Endometrium (tissue), 2 donors: ENCODE measurements at regions not wholly inside any gene's neighbourhood (a gene's known extent, or its start where the extent isn't known, plus 50 kb on each side); places are given as distances from the start of the nearest gene placed in this dataset.
A peak's percentile ranks its signal among the peaks of the same experiment; 100 is the strongest.

Experiments
- FAIRE-seq: peaks from 2 replicates; lab custom pipeline; 2012; peaks lifted over from hg19 to GRCh38; lab: Jason Lieb, UNC
- donor health status: control.
- donor health status: control.

DNA sequence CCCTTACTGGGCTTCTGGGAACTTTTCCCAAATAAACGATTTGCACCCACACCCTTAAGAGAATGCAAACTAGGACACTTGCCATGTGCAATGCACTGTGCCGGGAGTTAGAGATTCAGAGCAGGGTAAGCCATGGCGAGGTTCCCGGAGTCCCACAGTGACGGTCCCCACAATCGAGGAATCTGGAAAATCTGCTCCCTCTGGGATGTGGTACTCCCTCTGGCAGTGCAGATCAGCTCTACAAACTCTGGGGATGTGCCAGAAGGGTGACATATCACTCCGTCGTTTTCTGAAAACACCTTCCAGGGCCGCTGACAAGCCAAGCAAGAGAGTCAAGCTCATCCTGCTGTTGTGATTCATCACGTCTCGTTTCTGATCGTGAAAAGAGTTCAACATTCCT lies 537.5 kb downstream of the BCOR start:
- no peak for FAIRE-seq

DNA sequence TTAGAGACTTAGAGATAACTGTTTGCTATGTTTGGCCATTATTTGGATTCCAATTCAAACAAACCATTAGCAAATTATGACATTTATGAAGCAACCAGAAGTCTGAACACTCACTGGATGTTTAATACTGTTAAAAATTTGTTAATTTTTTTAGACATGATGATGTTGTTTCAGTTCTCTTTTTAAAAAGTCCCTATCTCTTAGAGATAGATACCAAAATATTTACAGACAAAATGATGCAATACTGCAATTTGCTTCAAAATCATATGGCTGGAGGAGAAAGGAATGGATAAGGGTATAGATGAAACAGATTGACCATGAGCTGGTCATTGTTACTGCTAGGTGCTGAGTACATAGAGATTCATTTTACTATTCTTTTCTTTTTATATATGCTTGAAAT lies 534.6 kb downstream of the BCOR start:
- FAIRE-seq = no peak

DNA sequence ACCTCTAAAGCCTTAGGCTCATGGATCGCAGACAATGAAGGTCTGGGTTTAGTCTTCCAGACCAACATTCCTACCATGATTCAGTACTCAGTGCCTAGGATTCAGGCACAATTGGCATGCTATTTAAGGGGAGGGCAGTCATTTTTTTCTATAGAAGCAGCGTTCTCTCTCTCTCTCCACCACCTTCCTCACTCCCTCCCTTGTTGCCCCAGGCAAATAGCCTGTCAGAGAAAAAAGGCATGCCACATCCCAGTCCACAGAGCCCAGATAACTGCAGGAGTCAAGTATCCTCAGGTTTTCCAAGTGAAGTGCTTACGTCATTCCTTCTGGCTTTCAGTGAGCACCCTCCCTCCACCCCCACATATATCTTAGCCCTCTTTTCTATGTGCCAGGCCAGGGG lies 533.0 kb downstream of the BCOR start:
- FAIRE-seq = no peak

DNA sequence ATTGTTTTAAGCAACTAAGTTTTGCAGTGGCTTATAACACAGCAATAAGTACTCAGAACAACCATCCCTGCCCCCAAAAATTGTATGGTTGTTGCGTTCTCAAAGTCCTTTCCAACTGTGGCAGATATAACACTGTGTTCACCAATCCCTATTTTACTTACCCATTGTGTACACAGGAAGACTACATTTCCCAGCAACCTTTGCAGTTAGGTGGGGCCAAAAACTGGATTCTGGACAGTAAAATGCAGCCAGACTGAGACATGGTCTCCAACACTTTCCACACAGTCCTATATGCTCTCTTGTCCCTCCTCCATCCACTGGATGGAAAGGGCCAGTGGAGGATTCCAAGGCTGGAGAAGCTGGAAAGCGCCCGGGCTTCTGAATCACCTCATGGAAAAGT lies 523.6 kb downstream of the BCOR start:
- FAIRE-seq = no peak

DNA sequence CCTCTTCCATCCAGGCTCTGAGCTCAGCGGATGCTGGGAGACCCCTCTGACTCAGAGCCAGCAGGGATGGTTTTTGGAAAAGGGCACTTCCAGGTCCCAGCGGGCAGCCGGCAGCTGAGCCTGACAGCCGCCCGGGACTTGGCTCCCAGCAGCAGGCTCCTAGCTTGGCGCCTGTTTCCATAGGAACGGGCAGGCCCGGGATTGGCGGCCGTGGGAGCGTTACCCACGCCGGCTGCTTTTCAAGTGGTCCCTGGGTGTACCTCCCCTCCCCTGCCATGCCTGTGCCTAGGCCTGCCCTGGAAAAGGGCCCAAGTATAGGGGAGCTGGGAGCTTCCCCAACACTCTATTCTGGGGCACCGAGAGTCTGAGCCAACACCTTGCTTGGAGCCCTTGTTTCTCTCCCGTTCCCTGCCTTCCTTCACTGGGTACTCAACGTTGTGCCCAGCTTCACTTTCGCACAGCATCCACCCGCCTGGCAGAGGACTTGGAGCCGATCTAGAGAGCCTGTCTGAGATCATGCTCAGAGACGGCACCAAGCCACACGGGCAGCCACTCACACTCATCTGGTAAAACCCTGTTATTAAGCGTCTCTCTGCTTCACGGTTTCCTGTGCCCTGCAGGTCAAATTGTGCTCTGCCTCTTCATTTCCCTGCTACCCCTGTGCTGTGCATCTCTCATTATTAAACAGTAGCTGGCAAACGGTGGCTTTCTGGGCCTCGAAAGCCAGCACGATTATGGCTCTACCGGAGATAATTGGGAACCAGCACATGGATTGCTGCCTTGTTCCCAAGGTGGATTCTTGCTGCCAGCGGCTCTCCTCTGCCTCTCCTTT lies 521.5 kb downstream of the BCOR start:
- FAIRE-seq = no peak

DNA sequence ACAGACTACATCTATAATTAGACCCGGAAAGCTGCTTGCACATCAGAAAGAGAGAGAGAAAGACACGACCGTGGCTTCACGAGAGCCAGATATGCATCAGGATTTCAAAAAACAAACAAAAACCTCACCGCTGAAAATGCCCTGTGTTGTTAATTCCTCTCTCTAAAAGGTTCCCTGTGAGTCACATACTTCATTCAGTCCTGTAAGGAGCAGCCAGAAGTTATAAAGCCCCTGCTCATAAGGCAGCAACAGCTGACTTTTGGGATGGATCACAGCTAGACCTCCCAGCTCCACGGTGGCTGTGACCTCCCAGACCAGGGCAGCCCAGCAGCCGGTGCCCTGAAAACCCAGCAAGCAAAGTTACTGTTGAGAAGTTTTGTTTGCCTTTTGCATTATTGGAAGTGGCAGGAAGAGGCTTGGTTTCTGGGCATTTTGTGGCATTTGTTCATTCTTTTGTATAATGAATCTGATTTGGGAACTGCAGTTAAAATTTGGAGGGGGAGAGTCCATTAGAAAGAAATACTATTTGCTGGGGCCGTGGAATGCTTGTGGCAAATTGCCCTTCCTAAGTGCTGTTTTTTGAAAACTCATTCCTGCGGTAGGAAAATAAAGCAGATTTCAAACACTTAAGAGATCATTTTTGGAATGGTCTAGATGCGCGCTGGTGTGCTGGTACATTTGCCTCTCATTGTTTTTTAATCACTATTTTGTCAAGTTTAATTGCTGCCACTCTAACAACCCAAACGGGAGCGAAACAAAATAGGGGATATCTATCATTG lies 520.4 kb downstream of the BCOR start:
- FAIRE-seq = peak; percentile 8

DNA sequence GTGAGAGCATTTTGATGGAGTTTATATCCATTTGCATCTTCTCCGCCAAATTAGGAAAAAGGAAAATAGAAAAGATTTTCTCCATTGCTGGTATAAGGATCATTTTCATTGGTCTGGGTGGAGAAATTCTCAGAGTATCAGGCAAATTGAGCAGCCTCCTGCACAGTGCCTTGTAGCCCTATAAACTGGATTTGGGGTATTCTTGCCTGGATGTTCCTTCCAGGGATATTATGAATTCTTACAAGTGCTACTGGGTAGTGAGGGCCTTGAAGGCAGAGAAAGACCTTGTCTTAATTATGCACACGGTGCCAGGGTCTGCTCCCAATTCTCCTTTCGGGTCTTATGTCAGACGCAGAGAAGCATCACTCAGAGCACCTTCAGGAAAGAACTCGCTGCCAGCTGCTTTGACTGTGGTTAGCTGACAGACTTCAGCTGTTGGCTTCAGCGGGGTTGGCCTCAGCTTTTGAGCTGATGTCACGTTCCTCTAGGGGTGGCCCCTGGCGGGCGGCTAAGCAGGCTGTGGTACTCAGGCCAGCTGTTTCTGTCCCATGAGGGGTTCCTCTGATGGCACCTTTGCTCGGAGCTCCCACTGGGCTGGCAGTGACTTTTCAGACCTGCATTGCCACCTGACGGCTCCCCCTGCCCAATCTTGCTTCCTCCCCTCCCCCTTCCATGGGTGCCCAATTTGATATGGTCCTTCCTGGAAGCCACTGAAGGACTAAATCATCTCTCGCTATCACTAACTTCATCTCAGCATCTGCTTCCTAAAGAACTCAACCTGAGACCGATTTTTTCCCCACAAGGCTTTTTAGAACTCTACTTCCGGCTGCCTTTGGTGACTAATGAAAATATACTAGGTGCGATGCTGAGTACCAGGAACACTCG lies 519.5 kb downstream of the BCOR start:
- no peak for FAIRE-seq

DNA sequence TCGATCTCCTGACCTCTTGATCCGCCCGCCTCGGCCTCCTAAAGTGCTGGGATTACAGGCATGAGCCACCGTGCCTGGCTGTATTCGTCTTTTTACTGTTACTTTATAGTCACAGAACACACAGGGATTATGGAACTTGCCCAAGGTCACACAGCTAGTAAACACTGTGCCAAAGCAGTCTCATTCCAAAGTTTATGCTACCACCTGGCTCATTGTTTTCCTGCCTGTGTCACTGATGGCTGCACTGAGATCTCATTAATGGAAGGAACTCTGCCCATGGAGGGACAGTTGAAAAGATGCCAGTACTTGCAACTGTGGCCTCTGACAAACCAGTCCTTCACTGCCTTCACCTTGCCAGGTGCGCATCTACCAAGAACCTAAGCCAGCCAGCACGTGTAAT lies 517.7 kb downstream of the BCOR start:
- no peak for FAIRE-seq

DNA sequence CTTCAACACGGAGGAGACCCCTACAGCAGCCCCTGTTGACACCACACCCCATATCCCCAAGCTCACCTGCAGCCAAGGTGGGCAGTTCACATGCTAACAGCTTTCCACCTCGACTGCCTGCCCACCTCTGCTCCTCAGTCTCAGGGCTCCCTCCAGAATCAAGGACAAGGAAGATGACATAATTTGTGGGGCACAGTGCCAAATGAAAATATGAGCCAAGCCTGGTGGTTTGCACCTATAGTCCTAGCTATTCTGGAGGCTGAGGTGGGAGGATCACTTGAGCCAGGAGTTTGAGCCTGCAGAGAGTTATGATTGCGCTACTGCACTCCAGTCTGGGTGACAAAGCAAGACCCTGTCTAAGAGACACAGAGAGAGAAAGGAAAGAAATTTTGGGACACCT lies 516.3 kb downstream of the BCOR start:
- no peak for FAIRE-seq

DNA sequence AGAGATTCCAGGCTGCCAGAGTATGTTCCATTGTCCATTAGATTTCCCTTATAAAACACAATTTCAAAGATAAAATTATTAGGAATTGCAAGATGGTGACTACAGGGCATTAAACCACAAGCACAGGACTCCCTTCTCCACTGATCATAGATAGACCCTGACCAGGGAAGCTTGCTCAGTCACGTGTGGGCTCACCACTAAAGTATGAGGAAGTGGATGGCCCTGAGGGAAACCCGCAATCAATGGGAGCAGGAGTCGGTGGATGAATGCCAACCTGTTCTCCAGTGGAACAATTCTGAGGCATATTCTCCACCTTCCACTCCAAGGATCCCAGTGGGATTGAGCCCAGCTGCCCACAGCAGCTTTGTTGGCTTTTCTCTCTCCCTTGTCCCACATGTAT lies 515.7 kb downstream of the BCOR start:
- no peak for FAIRE-seq

DNA sequence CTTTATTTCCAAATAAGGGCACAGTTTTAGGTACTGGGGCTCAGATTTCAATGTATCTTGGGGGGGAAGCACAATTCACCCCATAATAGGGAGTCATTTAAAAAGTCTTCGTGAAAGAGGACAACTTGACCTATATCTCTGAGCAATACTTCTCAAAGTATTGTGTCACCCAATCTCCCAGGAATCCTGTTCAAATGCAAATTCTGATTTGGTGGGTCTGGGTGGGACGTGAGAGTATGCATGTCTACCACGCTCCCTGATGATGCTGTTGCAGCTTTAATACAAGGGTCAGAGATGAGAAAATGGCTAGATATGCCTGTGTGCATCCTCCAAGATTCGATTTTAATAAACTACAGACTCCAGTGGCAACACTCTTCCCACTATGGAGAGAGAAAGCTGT lies 514.8 kb downstream of the BCOR start:
- no peak for FAIRE-seq

DNA sequence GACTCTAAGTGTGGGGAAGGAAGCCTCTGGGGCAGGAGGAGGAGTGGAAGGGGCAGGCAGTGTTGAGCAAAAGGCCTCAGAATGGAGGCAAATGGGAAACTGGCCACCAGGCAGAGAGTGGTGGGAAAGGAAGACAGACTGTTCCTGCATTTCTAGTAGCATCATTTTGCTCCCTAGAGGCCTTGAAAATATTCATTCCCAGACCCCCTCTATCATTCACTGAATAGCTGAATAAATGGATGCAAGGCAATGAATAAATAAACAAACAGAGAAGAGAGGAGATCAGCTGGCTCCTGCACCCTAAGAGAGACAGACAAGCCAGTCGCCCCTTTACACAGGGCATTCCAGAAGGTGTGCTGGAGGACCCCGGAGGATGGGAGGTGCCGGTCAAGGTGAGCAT lies 511.9 kb downstream of the BCOR start:
- no peak for FAIRE-seq

DNA sequence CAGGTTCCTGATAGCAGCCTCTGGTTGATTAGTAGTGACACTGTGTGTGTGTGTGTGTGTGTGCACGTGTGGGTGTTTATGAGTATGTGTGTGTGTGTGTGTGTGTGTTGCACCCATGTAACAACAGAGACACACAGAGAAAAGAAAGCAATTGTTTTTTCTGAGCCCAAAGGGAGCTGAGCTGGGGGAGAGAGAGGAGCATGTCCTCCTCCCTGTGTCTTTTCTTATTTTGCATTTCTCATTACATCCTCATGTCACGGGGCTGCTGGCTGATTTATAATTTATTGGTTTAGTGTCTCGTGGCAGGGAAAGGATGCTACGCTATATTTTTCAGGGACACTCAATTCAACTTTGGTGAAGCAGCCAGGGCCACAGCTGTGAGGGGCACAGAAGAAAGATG lies 511.4 kb downstream of the BCOR start:
- no peak for FAIRE-seq

DNA sequence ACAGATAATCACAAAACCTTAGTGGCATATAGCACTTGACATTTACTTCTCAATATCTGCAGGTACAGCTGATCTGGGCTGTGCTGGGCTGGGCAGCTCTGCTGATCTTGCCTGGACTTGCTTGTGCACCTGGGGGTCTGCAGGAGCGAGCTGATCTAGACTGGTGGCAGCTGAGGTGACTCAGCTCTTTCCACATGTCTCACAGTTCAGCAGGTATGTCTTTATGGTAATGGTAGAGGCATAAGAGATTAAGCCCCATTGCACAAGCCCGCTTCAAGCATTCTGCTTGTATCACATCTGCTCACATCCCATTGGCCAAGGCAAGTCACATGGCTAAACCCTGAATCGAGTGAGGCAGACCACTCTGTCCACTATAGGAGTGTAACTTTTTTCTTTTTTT lies 506.7 kb downstream of the BCOR start:
- FAIRE-seq = no peak

DNA sequence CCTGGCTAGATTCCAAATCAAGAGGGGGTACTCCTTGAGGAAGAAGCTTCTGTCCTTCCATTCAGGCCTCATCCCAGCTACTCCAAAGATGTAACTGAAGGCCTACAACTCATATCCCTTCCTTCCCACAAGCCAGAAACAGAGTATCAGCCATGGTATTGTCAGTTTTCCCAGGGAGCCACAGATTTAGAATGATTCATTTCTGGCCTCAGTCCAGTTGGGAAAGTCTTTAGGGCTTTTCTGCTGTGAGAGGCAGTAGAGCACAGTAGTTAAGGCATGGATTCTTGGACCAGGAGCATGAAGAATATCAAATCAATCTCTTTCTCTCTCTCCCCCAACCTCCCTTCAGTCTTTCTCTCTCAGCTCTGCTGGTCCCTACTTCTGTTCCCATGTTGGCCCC lies 505.0 kb downstream of the BCOR start:
- FAIRE-seq = no peak

DNA sequence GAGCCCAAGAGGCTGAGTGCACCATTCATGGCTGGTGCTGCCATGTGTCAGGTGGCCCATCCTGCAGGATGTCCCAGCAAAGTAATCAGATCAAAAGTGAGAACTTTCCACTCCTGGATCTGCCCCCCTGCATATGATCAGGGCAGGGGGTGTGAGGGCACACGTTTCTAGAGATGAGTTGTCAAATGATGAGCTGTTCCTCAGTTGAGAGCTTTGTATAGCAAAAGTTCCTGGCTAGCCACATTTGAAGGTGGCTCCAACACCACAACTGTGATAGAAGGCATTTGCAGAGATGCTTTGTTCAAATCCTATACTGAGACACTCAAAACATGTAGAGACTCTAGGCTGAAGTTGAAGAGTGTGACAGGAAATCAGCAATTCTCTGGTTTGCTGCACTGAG lies 501.8 kb downstream of the BCOR start:
- FAIRE-seq = no peak

DNA sequence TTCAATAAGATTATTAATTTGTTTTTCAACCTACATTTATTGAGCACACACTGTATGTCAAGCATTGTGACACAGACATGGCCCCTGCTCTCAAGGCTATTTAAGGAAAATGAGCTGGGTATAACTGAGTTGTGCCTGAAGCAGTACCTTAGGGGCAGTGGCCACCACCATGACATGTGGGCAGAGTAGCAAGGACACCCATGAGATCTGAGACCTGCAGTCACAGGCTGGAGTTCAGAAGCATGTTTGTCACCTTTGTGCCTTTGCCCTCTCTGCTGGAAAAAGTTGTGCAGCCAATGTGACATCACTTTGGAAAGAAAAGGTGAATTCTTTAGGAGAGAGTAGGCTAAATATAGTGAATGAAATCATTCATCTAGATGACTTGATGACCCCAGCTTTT lies 501.3 kb downstream of the BCOR start:
- FAIRE-seq = no peak

DNA sequence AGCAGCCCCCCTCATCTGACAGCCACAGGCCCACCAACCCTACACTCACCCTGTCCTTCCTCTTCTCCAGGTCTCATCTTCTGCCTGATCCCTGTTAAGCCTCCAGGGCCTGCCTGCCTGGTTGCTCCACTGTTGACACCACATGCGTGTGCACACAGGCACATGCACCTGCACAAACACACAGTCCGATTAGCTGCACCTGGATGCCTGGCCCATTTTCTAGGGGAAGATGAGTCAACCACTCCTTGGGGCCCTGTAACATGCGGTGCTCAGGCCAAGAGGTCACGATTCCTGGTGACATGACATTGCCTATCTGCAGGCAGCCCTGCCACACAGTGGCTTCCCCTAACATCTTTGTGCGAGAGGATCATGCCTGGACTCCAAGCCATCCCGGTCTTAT lies 498.4 kb downstream of the BCOR start:
- no peak for FAIRE-seq

DNA sequence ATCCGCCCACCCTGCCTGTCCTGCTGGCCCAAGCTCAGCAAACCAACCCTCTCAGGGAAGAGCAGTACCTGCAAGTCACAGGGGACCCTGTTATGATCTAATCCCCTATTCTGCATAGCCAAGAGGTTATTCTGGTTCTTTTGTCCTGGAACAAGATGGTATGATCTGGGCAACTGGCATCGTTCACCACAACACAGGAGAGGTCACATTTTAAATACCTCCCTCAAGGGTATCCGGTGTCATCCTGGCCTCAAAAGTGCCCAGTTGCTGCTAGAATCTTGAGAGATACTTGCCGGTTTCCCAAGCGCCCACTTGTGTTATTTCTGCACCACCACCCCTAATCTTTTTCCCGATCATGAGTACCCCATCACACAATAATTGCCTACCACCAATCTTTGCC lies 497.5 kb downstream of the BCOR start:
- FAIRE-seq = no peak

DNA sequence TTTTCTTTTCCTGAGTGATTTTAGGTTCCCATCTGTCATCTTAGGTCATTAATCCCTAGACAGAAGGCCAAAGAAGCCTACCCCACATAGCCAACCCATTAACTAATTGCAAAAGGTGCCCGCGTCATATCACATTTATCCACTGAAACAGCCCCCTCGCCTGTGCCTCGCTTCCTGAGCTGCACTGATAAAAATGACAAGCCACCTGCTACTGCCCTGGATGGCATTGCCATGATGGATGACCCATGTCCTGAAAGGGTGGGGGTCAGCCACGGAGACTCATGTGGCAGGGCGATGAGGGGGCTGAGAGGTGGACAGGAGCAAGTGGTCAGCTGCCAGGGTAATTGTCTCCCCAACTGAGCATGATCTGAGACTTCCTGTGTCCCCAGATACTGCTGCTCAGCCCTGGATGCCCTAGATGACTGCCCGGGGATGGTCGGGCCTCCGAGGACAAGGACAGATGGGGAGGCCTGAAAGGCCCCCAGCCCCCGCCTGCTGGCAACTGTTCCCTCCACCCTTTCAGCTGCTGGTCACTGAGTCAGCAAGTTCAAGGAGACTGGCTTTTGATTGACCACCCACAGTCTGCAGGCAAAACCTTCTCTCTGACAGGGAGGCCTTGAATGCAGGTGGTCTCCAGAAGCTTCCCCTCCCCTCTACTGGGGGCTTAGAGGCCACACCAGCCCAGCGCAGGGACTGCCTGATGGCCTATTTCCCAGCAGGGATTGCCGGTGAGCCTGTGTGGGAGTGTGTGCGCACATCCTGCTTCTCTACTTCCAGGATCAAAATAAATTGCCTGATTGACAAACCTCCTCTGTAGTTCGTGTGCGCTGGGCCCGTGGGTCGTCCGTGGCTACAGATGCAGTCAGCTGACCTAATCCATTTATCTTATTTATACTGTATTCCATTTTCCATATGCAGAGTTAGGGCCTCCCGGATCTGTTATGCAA lies 496.3 kb downstream of the BCOR start:
- FAIRE-seq = no peak

DNA sequence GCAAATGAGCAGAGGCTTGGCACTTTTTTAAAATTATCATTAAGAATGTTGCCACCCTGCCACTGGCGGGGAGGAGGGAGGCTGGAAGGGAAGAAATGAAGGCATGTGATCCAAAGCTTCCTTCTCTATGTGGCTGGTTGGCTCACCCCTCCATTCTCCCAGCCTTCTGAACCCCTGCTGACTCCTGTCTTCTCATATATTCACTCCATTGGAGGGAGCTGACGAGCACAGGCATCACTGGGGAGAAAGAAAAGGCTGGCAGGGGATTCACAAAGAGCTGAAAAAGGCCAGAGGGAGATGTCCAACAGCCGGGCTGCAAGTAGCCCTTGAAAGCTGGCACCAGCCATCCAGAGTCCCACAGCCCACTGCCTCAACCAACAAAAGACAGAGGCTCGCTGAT lies 495.6 kb downstream of the BCOR start:
- no peak for FAIRE-seq

DNA sequence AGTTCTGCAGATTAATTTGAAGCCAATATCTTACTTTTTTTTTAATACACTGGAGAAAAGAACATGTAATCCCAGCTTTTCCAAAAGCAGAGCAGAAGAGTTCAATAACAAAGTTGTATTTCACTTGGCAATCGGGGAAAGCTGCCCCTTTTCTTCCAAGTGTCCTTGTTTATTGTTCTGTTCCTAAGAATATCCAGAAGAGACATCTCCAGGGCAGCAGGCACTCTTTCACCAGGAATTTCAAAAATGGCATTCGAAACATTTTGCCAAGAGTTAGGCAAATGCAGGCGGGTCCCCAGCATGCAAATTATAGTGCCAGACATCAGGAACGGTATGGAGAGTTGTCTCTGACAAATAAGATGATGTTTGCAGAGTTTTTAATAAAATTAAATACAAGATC lies 494.5 kb downstream of the BCOR start:
- FAIRE-seq = no peak
